ENCODE measurements at regions not wholly inside any gene's neighbourhood (a gene's known extent, or its start where the extent isn't known, plus 50 kb on each side); places are given as distances from the start of the nearest gene placed in this dataset.

- TF ChIP-seq, protein P1, sequence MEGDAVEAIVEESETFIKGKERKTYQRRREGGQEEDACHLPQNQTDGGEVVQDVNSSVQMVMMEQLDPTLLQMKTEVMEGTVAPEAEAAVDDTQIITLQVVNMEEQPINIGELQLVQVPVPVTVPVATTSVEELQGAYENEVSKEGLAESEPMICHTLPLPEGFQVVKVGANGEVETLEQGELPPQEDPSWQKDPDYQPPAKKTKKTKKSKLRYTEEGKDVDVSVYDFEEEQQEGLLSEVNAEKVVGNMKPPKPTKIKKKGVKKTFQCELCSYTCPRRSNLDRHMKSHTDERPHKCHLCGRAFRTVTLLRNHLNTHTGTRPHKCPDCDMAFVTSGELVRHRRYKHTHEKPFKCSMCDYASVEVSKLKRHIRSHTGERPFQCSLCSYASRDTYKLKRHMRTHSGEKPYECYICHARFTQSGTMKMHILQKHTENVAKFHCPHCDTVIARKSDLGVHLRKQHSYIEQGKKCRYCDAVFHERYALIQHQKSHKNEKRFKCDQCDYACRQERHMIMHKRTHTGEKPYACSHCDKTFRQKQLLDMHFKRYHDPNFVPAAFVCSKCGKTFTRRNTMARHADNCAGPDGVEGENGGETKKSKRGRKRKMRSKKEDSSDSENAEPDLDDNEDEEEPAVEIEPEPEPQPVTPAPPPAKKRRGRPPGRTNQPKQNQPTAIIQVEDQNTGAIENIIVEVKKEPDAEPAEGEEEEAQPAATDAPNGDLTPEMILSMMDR (IDR thresholded peaks at IDR 0.05; ENCODE audit: insufficient read depth, low read length): no peak
- TF ChIP-seq, protein P2, sequence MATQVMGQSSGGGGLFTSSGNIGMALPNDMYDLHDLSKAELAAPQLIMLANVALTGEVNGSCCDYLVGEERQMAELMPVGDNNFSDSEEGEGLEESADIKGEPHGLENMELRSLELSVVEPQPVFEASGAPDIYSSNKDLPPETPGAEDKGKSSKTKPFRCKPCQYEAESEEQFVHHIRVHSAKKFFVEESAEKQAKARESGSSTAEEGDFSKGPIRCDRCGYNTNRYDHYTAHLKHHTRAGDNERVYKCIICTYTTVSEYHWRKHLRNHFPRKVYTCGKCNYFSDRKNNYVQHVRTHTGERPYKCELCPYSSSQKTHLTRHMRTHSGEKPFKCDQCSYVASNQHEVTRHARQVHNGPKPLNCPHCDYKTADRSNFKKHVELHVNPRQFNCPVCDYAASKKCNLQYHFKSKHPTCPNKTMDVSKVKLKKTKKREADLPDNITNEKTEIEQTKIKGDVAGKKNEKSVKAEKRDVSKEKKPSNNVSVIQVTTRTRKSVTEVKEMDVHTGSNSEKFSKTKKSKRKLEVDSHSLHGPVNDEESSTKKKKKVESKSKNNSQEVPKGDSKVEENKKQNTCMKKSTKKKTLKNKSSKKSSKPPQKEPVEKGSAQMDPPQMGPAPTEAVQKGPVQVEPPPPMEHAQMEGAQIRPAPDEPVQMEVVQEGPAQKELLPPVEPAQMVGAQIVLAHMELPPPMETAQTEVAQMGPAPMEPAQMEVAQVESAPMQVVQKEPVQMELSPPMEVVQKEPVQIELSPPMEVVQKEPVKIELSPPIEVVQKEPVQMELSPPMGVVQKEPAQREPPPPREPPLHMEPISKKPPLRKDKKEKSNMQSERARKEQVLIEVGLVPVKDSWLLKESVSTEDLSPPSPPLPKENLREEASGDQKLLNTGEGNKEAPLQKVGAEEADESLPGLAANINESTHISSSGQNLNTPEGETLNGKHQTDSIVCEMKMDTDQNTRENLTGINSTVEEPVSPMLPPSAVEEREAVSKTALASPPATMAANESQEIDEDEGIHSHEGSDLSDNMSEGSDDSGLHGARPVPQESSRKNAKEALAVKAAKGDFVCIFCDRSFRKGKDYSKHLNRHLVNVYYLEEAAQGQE (IDR thresholded peaks at IDR 0.05; ENCODE audit: insufficient replicate concordance, low read depth): no peak
These were observed 177.3 kb downstream of the BANP start for GRCh38 chr16:88128556-88128955.
